HepG2 (cell line): ENCODE measurements at regions not wholly inside any gene's neighbourhood (a gene's known extent, or its start where the extent isn't known, plus 50 kb on each side); places are given as distances from the start of the nearest gene placed in this dataset.

ENCODE experiments used
- ATAC-seq: fragments of 200-7000 bp; cut with Tn5 transposase; 3 replicates; pipeline ENCODE4 v1.9.1; 2020; ENCODE audit warnings: mild to moderate bottlenecking, moderate library complexity
- BruUV-seq: library from RNA; stranded (reverse); fragments of 400-500 nt; replicated peaks from 2 replicates; lab custom pipeline; 2021; lab: Mats Ljungman, UMichigan
- CTCF ChIA-PET: fragments of 300-600 bp; formaldehyde crosslinking; extraction: SDS; loops from one replicate; lab custom pipeline; 2021; ENCODE audit warnings: low total read pairs, inconsistent platforms, low intra/inter-chr PET ratio; lab: Yijun Ruan, JAX
- POLR2A ChIA-PET: fragments of 350-600 bp; sonication (Branson Sonifier 250); formaldehyde crosslinking; loops from one replicate; lab custom pipeline; 2020; ENCODE audit warnings: antibody characterized with exemption, inconsistent platforms; lab: Yijun Ruan, JAX
- DNase-seq: peaks from one replicate; pipeline ENCODE4 v3.0.0-alpha.2; 2015; ENCODE audit warnings: low spot score
- FAIRE-seq: peaks from 3 replicates; lab custom pipeline; 2011; peaks lifted over from hg19 to GRCh38; lab: Jason Lieb, UNC
- H2AFZ ChIP-seq: one replicate; pipeline ENCODE4 v1.6.1; 2011; ENCODE audit warnings: low read length, inconsistent platforms
- H3K27ac ChIP-seq: fragments of 300-600 bp; 3 replicates; pipeline ENCODE4 v1.8.0; 2011; ENCODE audit warnings: mixed run types, mild to moderate bottlenecking, mixed read lengths, low read length, inconsistent platforms; ENCODE audit not compliant: insufficient read depth; ENCODE audit errors: extremely low read length
- H3K27me3 ChIP-seq, 2 experiments: fragments of 200-600 bp in 1 of 2; 2 replicates in 1 of 2; 3 replicates in 1 of 2; pipeline versions ENCODE4 v1.6.0 to v1.8.0; 2011; ENCODE audit warnings: low read length in 2 of 2, mild to moderate bottlenecking in 2 of 2, moderate library complexity in 2 of 2, inconsistent platforms in 1 of 2; ENCODE audit not compliant: insufficient read depth in 2 of 2, control insufficient read depth in 1 of 2
- H3K36me3 ChIP-seq, 2 experiments: fragments of 200-600 bp in 1 of 2; replicated peaks in 1 of 2; 2 replicates in 1 of 2; 3 replicates in 1 of 2; pipeline versions ENCODE4 v1.5.1 to v1.8.0; 2011; ENCODE audit warnings: low read length in 2 of 2, inconsistent platforms in 1 of 2; ENCODE audit not compliant: insufficient read depth in 2 of 2, control insufficient read depth in 1 of 2
- H3K4me1 ChIP-seq: 2 replicates; pipeline ENCODE4 v1.5.1; 2012; ENCODE audit warnings: low read length, inconsistent platforms; ENCODE audit not compliant: insufficient read depth
- H3K4me2 ChIP-seq: 2 replicates; pipeline ENCODE4 v1.6.0; 2011; ENCODE audit warnings: low read depth, low read length, inconsistent platforms
- H3K4me3 ChIP-seq, 3 experiments: fragments of 200-600 bp in 1 of 3; sonication (generic), shearing (Covaris generic) in 1 of 3; replicated peaks in 1 of 3; 2 replicates each; pipeline ENCODE4 v1.5.1; 2011 to 2016; ENCODE audit warnings: low read length in 3 of 3, inconsistent platforms in 2 of 3, low read depth in 2 of 3, mild to moderate bottlenecking in 2 of 3, control low read depth in 1 of 3, mixed read lengths in 1 of 3; ENCODE audit not compliant: insufficient read depth in 1 of 3
- H3K79me2 ChIP-seq: one replicate; pipeline ENCODE4 v1.6.1; 2011; ENCODE audit warnings: low read length, inconsistent platforms; ENCODE audit not compliant: insufficient read depth
- H3K9ac ChIP-seq: 2 replicates; pipeline ENCODE4 v1.6.0; 2011; ENCODE audit warnings: mild to moderate bottlenecking, low read depth, low read length, inconsistent platforms; ENCODE audit not compliant: insufficient read depth
- H3K9me3 ChIP-seq: 2 replicates; pipeline ENCODE4 v1.5.1; 2012; ENCODE audit warnings: mild to moderate bottlenecking, low read length
- H4K20me1 ChIP-seq: 2 replicates; pipeline ENCODE4 v1.6.0; 2011; ENCODE audit warnings: inconsistent platforms, mild to moderate bottlenecking, low read length, moderate library complexity; ENCODE audit not compliant: insufficient read depth
- BRD4 ChIP-seq: sonication (generic); formaldehyde crosslinking; IDR thresholded peaks from 2 replicates; pipeline ENCODE4 v1.4.0; 2020; ENCODE audit warnings: missing genetic modification reagents
- ELF3 ChIP-seq: IDR thresholded peaks from 2 replicates; pipeline ENCODE4 v1.6.1; 2016; ENCODE audit warnings: missing genetic modification reagents, missing compliant biosample characterization
- EZH2 ChIP-seq: conservative IDR thresholded peaks from 2 replicates; pipeline ENCODE4 v1.6.1; 2012; ENCODE audit warnings: mild to moderate bottlenecking, low read depth, low read length, moderate library complexity
- HMG20A ChIP-seq: IDR thresholded peaks from 2 replicates; pipeline ENCODE4 v1.6.1; 2016; ENCODE audit warnings: borderline replicate concordance
- HNRNPH1 ChIP-seq: fragments of 200-400 bp; formaldehyde crosslinking; optimal IDR thresholded peaks from 2 replicates; pipeline ENCODE3; 2017; ENCODE audit warnings: mild to moderate bottlenecking, low read depth, low read length
- SUZ12 ChIP-seq: fragments of 150-350 bp; IDR thresholded peaks from 2 replicates; pipeline ENCODE4 v1.6.1; 2014; ENCODE audit warnings: low read depth, low read length
- YY1 ChIP-seq: IDR thresholded peaks from 2 replicates; pipeline ENCODE4 v1.6.1; 2011; ENCODE audit warnings: low read length, low read depth, moderate library complexity, mild to moderate bottlenecking; ENCODE audit not compliant: insufficient read depth, insufficient replicate concordance
- ZBTB7A ChIP-seq: sonication (generic); formaldehyde crosslinking; IDR thresholded peaks from 2 replicates; pipeline ENCODE4 v1.8.0; 2022; ENCODE audit warnings: mild to moderate bottlenecking, missing genetic modification reagents
- ZNF256 ChIP-seq: sonication (generic); formaldehyde crosslinking; conservative IDR thresholded peaks from 2 replicates; pipeline ENCODE4 v1.4.0; 2020; ENCODE audit warnings: missing genetic modification reagents
- ZNF550 ChIP-seq: sonication (generic); formaldehyde crosslinking; IDR thresholded peaks from 2 replicates; pipeline ENCODE4 v1.4.0; 2020; ENCODE audit warnings: mild to moderate bottlenecking, missing genetic modification reagents, borderline replicate concordance
- WGBS: methylation state at CpG from one replicate; pipeline ENCODE4 v1.1.6; 2017; ENCODE audit warnings: low lambda C conversion rate; 5-methylcytosine and 5-hydroxymethylcytosine counted together
- in situ Hi-C: cut with HindIII; loops from 2 replicates; pipeline ENCODE4 v1.10.0; 2017; ENCODE audit warnings: low pct_unique_long_range_greater_than_20kb; ENCODE audit not compliant: extremely low pct_ligation_motif_present
- intact Hi-C: fragments of 100-400 bp; cut with micrococcal nuclease; formaldehyde crosslinking; loops from one replicate; pipeline ENCODE4 v1.10.0; 2022; ENCODE audit not compliant: unreplicated experiment
- TF ChIP-seq, protein P1 (sequence below): IDR thresholded peaks from 2 replicates; pipeline ENCODE4 v1.6.1; 2016; ENCODE audit warnings: missing genetic modification reagents, missing compliant biosample characterization
- TF ChIP-seq, protein P2 (sequence below): sonication (generic); formaldehyde crosslinking; IDR thresholded peaks from 2 replicates; pipeline ENCODE4 v1.4.0; 2020; ENCODE audit warnings: mild to moderate bottlenecking, missing genetic modification reagents
- TF ChIP-seq, protein P3 (sequence below): sonication (generic); formaldehyde crosslinking; IDR thresholded peaks from 2 replicates; pipeline ENCODE4 v1.4.0; 2020; ENCODE audit warnings: missing genetic modification reagents
- TF ChIP-seq, protein P4 (sequence below): IDR thresholded peaks from 2 replicates; pipeline ENCODE4 v1.6.1; 2016

DNA sequence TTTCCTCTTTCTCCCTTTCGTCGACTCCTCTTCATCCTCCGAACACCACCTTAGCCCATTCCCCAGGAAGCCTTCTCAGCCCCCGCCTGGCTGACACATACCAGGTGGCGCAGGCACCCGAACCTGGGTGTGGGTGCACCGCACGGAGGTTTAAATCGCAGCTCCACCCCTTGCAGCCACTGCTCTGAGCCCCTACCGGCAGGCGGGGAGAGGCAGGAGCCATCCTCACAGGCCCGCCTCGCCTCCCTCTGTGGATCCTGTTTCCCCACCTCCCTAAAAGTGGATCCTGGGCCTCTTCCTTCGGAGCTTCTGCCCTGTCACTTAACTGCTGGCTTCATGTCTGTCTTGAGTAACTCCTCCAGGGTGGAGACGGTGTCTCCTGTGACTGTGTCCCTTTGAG is 110.7 kb downstream of the OLFM1 start:
- FAIRE-seq (no peak), DNase-seq (no peak), ATAC-seq (no peak)
- ChIA-PET CTCF (no interaction called here), POLR2A (no interaction called here)
- H3K36me3 ChIP-seq: no peaks in the 10 kb centered on the region
- H4K20me1 ChIP-seq: no peaks in the 10 kb centered on the region
- no peak overlapping the region for H3K27ac ChIP-seq
- H3K9ac ChIP-seq: no peak overlapping the region
- H3K4me2 ChIP-seq: no peak overlapping the region
- TF ChIP-seq, protein P1, sequence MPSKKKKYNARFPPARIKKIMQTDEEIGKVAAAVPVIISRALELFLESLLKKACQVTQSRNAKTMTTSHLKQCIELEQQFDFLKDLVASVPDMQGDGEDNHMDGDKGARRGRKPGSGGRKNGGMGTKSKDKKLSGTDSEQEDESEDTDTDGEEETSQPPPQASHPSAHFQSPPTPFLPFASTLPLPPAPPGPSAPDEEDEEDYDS (CRISPR knock-in tag): no peak
- TF ChIP-seq, protein P2, sequence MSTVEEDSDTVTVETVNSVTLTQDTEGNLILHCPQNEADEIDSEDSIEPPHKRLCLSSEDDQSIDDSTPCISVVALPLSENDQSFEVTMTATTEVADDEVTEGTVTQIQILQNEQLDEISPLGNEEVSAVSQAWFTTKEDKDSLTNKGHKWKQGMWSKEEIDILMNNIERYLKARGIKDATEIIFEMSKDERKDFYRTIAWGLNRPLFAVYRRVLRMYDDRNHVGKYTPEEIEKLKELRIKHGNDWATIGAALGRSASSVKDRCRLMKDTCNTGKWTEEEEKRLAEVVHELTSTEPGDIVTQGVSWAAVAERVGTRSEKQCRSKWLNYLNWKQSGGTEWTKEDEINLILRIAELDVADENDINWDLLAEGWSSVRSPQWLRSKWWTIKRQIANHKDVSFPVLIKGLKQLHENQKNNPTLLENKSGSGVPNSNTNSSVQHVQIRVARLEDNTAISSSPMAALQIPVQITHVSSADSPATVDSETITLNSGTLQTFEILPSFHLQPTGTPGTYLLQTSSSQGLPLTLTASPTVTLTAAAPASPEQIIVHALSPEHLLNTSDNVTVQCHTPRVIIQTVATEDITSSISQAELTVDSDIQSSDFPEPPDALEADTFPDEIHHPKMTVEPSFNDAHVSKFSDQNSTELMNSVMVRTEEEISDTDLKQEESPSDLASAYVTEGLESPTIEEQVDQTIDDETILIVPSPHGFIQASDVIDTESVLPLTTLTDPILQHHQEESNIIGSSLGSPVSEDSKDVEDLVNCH (CRISPR knock-in tag): no peak
- TF ChIP-seq HMG20A (CRISPR knock-in tag) (no peak), EZH2 (no peak), HNRNPH1 (no peak)
- BruUV-seq: no TSS peak
- in situ Hi-C loops: no loop called here
- intact Hi-C loops: no loop called here
- H3K79me2 ChIP-seq: no peaks in the 10 kb centered on the region
- no peaks in the 10 kb centered on the region for H3K9me3 ChIP-seq
- H3K27me3 ChIP-seq: peaks cover 2 to 38% of the 10 kb centered on the region in 2 experiments; a peak in 4 of 5 replicates
- H2AFZ ChIP-seq: no peak overlapping the region
- 3% methylated on average over 13 of the region's 15 CpGs for WGBS
- H3K4me1 ChIP-seq: no peaks in the 10 kb centered on the region
- H3K4me3 ChIP-seq: no peak overlapping the region

DNA sequence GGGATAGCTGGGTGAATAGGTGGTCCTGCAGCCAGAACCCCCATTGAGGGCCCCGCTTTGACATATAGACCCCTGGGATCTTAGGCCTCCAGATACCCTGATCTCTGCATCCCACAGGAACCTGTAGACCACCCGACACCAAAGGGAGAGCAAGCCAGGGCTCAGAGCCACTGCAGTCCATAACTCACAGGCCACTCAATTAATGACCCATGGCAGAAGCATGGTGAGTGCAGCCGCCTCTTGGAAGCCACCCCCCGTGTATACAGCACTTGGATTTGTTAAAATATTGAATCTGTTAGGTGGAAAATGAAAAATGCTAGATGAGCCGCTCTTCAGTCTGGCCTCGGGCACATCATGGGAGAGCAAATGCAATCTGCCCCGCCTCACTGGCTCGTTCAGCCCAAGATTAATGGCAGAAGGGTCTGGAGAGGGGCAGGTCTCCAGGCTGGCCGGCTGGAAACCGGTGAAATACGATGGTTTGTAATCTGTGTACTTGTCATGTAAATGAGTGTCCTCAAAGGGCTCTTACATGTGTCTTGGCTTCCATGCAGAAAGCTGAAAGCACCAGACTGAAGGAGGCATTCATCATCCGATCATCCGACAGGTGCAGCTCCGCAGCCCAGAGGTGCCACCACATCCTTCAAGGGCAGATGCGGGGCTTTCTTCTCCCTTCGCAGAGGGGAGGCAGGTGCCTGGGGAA is 111.3 kb downstream of the OLFM1 start:
- CTCF ChIA-PET: no interaction called here
- Histone ChIP-seq H2AFZ (no peak overlapping the region), H3K36me3 (no peaks in the 10 kb centered on the region), H3K4me1 (no peaks in the 10 kb centered on the region), H3K9me3 (no peaks in the 10 kb centered on the region), H3K27ac (no peak overlapping the region), H3K4me2 (no peak overlapping the region), H4K20me1 (no peaks in the 10 kb centered on the region), H3K9ac (no peak overlapping the region), H3K79me2 (no peaks in the 10 kb centered on the region), H3K27me3 (peaks cover 2 to 32% of the 10 kb centered on the region in 2 experiments; a peak in 4 of 5 replicates), H3K4me3 (no peak overlapping the region)
- BruUV-seq: no TSS peak
- no peak for FAIRE-seq
- WGBS: 4% methylated on average over 11 of the region's 16 CpGs
- intact Hi-C loops (no loop called here), in situ Hi-C loops (no loop called here)
- DNase-seq: no peak
- POLR2A ChIA-PET: no interaction called here
- ATAC-seq: no peak
- TF ChIP-seq ELF3 (CRISPR knock-in tag) (no peak), YY1 (no peak), ZNF550 (CRISPR knock-in tag) (no peak), ZBTB7A (no peak), SUZ12 (no peak), BRD4 (CRISPR knock-in tag) (no peak), ZNF256 (CRISPR knock-in tag) (no peak)
- TF ChIP-seq, protein P3, sequence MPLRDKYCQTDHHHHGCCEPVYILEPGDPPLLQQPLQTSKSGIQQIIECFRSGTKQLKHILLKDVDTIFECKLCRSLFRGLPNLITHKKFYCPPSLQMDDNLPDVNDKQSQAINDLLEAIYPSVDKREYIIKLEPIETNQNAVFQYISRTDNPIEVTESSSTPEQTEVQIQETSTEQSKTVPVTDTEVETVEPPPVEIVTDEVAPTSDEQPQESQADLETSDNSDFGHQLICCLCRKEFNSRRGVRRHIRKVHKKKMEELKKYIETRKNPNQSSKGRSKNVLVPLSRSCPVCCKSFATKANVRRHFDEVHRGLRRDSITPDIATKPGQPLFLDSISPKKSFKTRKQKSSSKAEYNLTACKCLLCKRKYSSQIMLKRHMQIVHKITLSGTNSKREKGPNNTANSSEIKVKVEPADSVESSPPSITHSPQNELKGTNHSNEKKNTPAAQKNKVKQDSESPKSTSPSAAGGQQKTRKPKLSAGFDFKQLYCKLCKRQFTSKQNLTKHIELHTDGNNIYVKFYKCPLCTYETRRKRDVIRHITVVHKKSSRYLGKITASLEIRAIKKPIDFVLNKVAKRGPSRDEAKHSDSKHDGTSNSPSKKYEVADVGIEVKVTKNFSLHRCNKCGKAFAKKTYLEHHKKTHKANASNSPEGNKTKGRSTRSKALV (CRISPR knock-in tag): no peak
- TF ChIP-seq, protein P4, sequence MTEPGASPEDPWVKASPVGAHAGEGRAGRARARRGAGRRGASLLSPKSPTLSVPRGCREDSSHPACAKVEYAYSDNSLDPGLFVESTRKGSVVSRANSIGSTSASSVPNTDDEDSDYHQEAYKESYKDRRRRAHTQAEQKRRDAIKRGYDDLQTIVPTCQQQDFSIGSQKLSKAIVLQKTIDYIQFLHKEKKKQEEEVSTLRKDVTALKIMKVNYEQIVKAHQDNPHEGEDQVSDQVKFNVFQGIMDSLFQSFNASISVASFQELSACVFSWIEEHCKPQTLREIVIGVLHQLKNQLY (CRISPR knock-in tag): no peak
